A673 (cell line): ENCODE measurements at regions not wholly inside any gene's neighbourhood (a gene's known extent, or its start where the extent isn't known, plus 50 kb on each side); places are given as distances from the start of the nearest gene placed in this dataset.
A peak's percentile ranks its signal among the peaks of the same experiment; 100 is the strongest.

Experiments
- BruUV-seq: library from RNA; stranded (reverse); fragments of 400-500 nt; replicated peaks from 2 replicates; lab custom pipeline; 2021; lab: Mats Ljungman, UMichigan
- CTCF ChIA-PET: fragments of 300-600 bp; sonication (Branson Sonifier 250); formaldehyde crosslinking; loops from one replicate; lab custom pipeline; 2022; ENCODE audit warnings: antibody characterized with exemption; lab: Charles Lee
- POLR2A ChIA-PET: fragments of 300-600 bp; sonication (Branson Sonifier 250); formaldehyde crosslinking; loops from one replicate; lab custom pipeline; 2022; ENCODE audit warnings: antibody characterized with exemption; ENCODE audit not compliant: low non-redundant PET; lab: Charles Lee
- DNase-seq: peaks from one replicate; pipeline ENCODE4 v3.0.0-alpha.2; 2015; ENCODE audit warnings: low spot score
- H3K27ac ChIP-seq: fragments of 200-600 bp; sonication (generic); 2 replicates; pipeline ENCODE4 v1.5.1; 2016; ENCODE audit warnings: mixed run types, low read depth, mild to moderate bottlenecking, mixed read lengths, antibody characterized with exemption, low read length; ENCODE audit not compliant: poor library complexity, severe bottlenecking
- H3K27me3 ChIP-seq: fragments of 200-600 bp; sonication (generic); replicated peaks from 2 replicates; pipeline ENCODE4 v1.6.1; 2017; ENCODE audit warnings: mixed run types, low read depth, mild to moderate bottlenecking, mixed read lengths, antibody characterized with exemption, low read length; ENCODE audit not compliant: insufficient read depth, poor library complexity
- H3K36me3 ChIP-seq: fragments of 200-600 bp; sonication (generic); 2 replicates; pipeline ENCODE4 v1.6.1; 2016; ENCODE audit warnings: mixed run types, mild to moderate bottlenecking, mixed read lengths, antibody characterized with exemption, low read length; ENCODE audit not compliant: insufficient read depth, poor library complexity, severe bottlenecking
- H3K4me1 ChIP-seq: fragments of 200-600 bp; sonication (generic); 2 replicates; pipeline ENCODE4 v1.6.1; 2017; ENCODE audit warnings: mixed run types, mild to moderate bottlenecking, mixed read lengths, antibody characterized with exemption, low read length; ENCODE audit not compliant: insufficient read depth, poor library complexity, severe bottlenecking
- H3K4me3 ChIP-seq: fragments of 200-600 bp; sonication (generic); 2 replicates; pipeline ENCODE4 v1.5.1; 2016; ENCODE audit warnings: low read depth, mixed run types, mild to moderate bottlenecking, mixed read lengths, low read length; ENCODE audit not compliant: poor library complexity, severe bottlenecking
- H3K9me3 ChIP-seq: fragments of 200-600 bp; sonication (generic); 2 replicates; pipeline ENCODE4 v1.6.1; 2016; ENCODE audit warnings: mixed run types, low read depth, mild to moderate bottlenecking, mixed read lengths, antibody characterized with exemption, low read length; ENCODE audit not compliant: poor library complexity, severe bottlenecking
- EZH2 ChIP-seq: fragments of 200-600 bp; sonication (generic); IDR thresholded peaks from 2 replicates; pipeline ENCODE4 v1.6.1; 2017; ENCODE audit warnings: borderline replicate concordance, low read depth, mild to moderate bottlenecking, mixed read lengths, antibody characterized with exemption, low read length; ENCODE audit not compliant: poor library complexity, severe bottlenecking
- intact Hi-C: fragments of 100-400 bp; cut with micrococcal nuclease; formaldehyde crosslinking; loops from one replicate; pipeline ENCODE4 v1.10.0; 2022; ENCODE audit not compliant: unreplicated experiment
- TF ChIP-seq, protein P1 (sequence below): fragments of 300-800, 200-600 bp; sonication (generic); conservative IDR thresholded peaks from 2 replicates; pipeline ENCODE4 v1.5.1; 2017; ENCODE audit warnings: low read depth, mild to moderate bottlenecking, antibody characterized with exemption, low read length, moderate library complexity, mixed read lengths

DNA sequence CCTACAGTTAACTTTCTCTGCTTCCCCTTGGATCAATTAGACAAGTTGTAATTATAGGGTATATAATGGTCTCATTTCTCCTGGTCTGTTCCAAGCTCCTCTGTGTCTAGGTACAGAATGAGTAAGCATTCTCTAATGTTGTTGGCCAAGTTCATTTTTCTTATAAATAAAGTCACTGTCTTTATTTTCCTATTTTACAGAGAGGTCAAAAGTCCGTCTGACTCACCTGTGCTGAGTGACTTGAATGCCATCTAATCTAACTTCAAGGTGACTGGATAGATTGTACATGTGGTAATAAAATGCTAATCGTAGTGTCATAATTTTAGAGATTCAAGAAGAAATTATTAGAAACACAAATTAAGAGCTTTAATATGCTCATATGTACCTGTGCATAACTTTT lies 500.2 kb downstream of the PDCD6IP start:
- Histone ChIP-seq H3K36me3 (no peaks in the 10 kb centered on the region), H3K4me3 (peak overlapping the region; percentile 28), H3K4me1 (peaks cover 74% of the 10 kb centered on the region), H3K9me3 (no peaks in the 10 kb centered on the region), H3K27ac (peak overlapping the region; percentile 8), H3K27me3 (no peaks in the 10 kb centered on the region)
- intact Hi-C loops = no loop called here
- no peak for DNase-seq
- no TSS peak for BruUV-seq
- no peak for TF ChIP-seq EZH2
- TF ChIP-seq, protein P1, sequence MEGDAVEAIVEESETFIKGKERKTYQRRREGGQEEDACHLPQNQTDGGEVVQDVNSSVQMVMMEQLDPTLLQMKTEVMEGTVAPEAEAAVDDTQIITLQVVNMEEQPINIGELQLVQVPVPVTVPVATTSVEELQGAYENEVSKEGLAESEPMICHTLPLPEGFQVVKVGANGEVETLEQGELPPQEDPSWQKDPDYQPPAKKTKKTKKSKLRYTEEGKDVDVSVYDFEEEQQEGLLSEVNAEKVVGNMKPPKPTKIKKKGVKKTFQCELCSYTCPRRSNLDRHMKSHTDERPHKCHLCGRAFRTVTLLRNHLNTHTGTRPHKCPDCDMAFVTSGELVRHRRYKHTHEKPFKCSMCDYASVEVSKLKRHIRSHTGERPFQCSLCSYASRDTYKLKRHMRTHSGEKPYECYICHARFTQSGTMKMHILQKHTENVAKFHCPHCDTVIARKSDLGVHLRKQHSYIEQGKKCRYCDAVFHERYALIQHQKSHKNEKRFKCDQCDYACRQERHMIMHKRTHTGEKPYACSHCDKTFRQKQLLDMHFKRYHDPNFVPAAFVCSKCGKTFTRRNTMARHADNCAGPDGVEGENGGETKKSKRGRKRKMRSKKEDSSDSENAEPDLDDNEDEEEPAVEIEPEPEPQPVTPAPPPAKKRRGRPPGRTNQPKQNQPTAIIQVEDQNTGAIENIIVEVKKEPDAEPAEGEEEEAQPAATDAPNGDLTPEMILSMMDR = no peak
- ChIA-PET POLR2A (no interaction called here), CTCF (no interaction called here)

DNA sequence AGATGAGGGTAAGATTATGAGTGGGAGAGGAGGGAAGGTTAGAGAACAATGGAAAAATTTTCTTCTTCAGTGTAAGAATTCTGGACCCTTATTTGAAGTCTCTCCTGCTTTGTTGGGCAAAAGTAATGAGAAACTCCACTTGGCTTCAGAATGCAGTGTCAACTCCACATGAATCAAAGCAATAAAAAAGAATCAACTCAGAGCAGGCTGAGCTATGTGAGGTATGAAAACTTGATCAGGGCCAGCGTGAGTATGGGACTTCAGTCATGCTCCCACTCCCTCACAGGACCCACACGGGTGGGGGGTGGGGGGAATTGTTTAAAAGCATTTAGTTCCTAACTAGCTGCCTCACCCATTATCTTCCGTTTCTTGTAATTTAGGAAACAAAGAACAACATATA lies 502.2 kb downstream of the PDCD6IP start:
- H3K36me3 ChIP-seq = no peaks in the 10 kb centered on the region
- TF ChIP-seq, protein P1 = no peak
- TF ChIP-seq EZH2 = no peak
- peak overlapping the region; percentile 39 for H3K27ac ChIP-seq
- no peak overlapping the region for H3K4me3 ChIP-seq
- ChIA-PET CTCF (no interaction called here), POLR2A (no interaction called here)
- no peaks in the 10 kb centered on the region for H3K9me3 ChIP-seq
- H3K4me1 ChIP-seq = peaks cover 55% of the 10 kb centered on the region
- intact Hi-C loops = no loop called here
- DNase-seq = no peak
- no TSS peak for BruUV-seq
- H3K27me3 ChIP-seq = no peaks in the 10 kb centered on the region

DNA sequence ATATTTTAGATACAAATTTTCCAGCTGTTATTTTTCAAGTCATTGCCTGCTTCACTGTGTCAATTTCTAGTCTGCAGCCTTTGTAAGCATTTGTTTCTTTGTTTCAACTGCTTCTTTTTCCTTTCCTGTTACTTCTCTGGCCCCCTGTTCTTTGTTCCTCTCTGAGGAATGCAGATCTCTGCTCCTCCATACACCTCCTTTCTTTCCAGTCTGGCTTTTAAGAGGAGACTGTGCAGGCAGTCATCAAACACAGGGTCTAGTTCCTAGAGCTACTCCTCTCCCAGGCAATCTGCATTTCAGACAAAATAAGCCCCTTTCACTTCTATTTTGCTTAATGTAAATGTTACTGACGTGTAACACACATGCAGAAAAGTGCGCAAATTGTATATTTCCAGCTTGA lies 502.9 kb downstream of the PDCD6IP start:
- Histone ChIP-seq H3K36me3 (no peaks in the 10 kb centered on the region), H3K4me3 (no peak overlapping the region), H3K27ac (no peak overlapping the region), H3K9me3 (no peaks in the 10 kb centered on the region), H3K27me3 (no peaks in the 10 kb centered on the region), H3K4me1 (peaks cover 53% of the 10 kb centered on the region)
- no TSS peak for BruUV-seq
- POLR2A ChIA-PET = no interaction called here
- no peak for DNase-seq
- CTCF ChIA-PET = no interaction called here
- intact Hi-C loops = no loop called here
- TF ChIP-seq, protein P1 = no peak
